HG03571 (cell line): ENCODE measurements at regions not wholly inside any gene's neighbourhood (a gene's known extent, or its start where the extent isn't known, plus 50 kb on each side); places are given as distances from the start of the nearest gene placed in this dataset.

ENCODE experiments used
- ATAC-seq: cut with Tn5 transposase; IDR thresholded peaks from one replicate; pipeline ENCODE4 v1.9.1; 2021; ENCODE audit not compliant: unreplicated experiment

- no peak for ATAC-seq
These were observed 2314.1 kb downstream of the LRRC4C start for GRCh38 chr11:39145346-39145745.

DNA sequence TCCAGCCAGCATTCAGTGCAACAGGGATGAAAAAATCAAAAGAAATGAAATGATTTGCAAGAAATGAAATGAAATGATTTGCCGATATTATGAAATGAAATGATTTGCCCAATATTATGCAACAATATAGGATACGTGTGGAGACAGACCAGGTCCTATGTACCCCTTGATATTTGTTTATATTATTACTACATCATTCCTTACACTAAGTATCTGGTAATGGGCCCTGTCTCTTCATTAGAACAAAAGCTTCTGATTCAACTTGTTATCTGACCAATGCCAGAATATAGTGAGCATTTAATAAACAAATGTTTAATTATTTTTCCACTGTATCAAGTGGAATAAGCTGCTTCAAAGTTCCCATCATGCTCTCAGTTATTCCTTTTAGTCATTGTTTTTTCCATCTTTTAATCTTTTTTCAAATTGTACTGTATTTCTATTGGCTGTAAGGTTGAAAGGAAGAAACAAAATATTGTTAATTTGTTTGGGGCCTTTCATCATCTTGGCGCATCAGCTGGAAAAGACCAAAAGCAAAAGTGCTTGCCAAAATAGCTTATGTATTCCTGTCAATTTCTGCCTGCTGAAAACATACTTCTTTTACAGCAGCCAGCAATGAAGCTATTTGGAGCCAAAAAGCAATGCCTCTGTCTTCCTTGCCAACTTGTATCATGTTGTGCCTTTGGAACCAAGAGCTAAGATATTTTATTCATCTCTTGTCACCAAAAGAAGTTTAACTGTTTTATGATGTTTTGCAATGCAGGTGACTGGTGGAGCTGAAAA lies 2314.9 kb downstream of the LRRC4C start:
- no peak for ATAC-seq

- no peak for ATAC-seq
These were observed 2319.9 kb downstream of the LRRC4C start for GRCh38 chr11:39139581-39139980.

DNA sequence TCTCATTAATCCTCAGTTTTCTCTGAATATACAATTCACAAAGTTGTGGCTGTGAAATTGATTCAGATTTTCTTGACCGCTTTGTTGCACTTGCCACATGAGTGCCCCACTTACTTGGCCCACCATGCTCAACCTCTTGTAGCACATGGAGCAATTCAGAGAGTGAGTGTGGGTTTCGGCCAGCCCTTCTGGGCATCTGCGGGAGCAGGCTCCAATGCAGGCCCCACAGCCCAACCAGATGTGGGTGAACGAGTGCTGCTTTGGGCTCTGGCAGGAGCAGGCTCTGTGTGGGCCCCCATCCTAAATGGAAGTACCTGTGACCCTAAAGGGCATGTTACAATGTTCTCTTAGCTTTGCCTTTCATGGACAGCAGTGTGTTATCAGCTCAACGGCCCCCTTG lies 2338.6 kb downstream of the LRRC4C start:
- no peak for ATAC-seq

DNA sequence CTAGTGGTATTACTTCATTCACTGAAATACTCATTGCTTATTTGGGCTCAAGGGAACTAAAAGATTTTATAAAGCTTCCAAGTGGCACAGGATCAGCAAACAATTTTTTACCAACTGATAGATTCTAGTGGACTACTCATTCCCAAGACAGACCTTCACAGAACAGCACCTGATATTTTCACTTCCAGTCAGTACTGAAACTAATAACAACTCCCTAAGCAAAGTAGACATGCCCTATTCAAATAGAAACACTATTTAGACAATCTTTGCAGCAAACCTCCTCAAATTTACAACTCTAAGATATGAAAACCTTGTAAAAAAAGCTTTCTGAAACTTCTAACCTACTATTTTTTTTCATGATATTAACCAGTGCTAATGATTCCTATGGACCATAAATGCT lies 2345.8 kb downstream of the LRRC4C start:
- no peak for ATAC-seq

DNA sequence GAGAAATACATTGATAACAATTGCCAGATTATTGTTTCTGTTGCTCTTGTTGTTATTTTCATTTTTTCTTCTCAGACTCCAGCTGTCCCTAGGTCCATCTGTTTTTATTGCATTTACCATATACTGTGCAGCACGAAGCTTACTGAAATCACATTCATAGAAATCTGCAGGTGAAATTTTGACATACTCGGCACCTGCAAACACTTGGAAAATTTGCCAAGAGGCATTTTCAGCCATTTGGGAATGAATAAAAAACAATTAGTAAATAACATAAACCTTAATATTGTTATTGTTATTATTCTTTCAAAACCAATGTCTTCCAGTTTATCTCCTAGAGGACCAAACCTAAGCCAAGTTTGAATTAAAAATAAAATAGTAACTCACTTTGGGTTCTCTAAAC lies 2357.2 kb downstream of the LRRC4C start:
- ATAC-seq = no peak

DNA sequence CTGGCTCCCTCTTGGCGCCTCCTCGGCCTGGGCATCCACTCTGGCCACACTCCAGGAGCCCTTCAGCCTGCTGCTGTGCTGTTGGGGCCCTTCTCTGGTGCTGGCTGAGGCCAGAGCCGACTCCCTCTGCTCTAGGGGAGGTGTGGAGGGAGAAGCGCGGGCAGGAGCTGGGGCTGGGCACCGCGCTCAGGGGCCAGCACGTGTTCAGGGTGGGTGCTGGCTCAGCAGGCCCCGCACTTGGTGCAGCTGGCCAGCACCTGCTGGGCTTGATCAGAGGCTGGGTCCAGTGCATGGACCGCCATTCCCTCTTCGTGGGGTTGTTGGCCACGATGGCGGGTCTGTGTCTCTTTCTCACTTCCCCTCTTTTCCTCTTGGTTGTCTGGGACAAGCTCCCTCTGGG lies 2381.0 kb downstream of the LRRC4C start:
- no peak for ATAC-seq

GRCh38 chr11:39037611-39038010 lies 2421.8 kb downstream of the LRRC4C start:
- no peak for ATAC-seq

DNA sequence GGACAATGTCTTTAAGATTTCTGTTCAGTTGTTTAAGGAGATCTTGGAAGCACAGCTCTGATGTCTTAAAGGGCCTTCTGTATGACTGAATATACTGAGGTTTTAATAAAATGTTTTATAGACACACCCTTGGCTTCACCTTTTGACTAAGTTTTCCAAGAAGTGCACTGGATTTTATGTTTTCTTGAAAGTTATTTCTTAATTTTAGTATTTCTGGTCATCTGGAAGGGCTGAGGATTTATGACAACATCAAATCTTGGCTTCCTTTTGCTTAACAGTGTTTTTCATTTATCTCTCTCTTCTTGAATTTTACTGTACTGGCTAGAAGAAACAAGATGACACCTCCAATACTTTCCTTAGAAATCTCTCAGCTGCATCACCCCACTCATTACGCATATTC lies 2423.4 kb downstream of the LRRC4C start:
- no peak for ATAC-seq

GRCh38 chr11:39021539-39021938 lies 2423.5 kb upstream of the RAG2 start:
- ATAC-seq = no peak

- ATAC-seq = no peak
These were observed 2413.8 kb upstream of the RAG2 start for GRCh38 chr11:39011797-39012196.

DNA sequence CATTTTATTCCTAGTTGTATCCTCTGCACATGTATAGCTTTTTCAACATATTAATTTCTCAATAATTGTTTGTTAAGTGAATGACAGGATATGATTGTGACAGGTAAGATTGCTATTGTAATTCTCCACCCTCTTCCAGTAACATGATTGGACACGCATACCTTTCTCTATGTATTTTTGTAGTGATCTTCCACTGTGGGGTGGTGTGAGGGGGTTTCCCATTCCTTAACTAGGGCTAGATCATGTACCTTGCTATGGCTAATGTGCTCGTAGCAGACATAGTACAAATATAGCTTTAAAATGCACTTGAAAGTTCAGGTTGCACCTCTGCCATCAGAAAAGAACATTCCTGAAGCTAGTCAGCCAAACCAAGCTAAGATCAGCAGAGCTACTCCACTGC lies 2392.8 kb upstream of the RAG2 start:
- no peak for ATAC-seq

GRCh38 chr11:38990139-38990538 lies 2392.1 kb upstream of the RAG2 start:
- no peak for ATAC-seq

DNA sequence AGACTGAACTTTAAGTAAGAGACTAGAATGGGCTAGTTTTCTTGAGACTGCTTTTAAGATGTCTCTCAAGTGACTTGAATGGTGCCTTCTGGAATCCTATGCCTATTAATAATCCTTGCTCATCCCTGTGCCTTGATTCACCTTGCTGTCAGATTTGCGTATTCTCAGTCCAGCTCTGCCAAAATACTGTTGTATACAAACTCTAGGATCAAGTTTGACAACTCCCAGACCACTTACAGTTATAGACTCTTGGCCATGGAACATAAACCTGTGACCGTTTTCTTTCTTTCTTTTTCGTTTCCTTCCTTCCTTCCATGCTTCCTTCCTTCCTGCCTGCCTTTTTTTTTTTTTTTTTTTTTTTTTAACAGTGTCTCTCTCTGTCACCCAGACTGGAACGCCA lies 2390.9 kb upstream of the RAG2 start:
- ATAC-seq = no peak

GRCh38 chr11:38972220-38972619 lies 2374.2 kb upstream of the RAG2 start:
- no peak for ATAC-seq

DNA sequence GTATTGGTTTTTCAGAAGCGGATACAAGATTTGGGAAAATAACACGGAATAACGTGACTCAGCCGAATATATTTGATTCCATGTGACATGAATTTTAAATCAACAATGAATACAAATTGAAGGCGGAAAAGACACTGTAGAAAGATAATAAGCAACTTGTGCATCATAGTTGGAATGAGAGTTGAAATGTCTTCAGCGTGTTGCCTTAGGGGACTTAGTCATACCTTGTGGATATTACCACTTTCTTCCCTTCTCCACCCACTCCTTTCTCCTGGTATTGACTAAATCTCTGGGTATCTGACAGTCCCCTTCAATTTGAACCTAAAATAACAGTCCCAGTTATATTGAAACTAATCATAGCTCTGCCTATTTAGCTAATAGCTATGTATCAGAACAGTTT lies 2373.1 kb upstream of the RAG2 start:
- ATAC-seq = no peak

DNA sequence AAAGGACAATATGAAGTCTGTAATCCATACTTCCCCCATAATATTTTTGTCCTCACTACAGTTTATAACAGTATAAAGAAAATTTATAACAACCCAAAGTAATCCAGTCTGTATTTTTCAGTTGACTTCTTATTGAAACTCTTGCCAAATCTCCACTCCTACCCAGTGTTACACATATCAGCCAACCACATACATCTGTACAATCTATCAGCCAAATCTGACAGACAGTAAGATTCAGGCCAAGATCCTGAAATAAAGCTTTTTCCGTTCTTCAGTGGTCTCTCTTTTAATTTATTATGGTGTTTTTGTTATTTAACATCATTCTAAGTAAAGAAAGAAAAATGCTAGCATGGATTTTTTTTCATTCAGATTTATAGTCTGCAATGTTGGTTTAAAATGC lies 2370.9 kb upstream of the RAG2 start:
- ATAC-seq = no peak

DNA sequence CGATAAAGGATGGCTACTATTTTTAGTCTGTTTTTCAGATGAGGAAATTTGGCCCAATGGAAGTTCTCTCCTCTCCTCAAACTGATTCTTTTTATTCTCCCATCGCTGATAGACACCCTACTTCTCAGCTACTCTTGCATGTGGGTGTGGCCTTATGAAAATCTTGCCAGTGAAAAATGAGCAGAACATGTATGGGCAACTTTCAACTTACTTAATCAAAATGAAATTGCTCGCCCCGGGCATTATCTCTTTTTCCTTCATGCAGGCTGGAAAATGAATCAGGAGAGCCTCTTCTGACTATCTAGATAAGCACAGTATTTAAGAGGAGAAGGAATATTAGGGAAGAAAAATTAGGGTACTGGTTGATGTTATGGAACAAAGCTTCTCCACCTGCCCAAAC lies 2354.7 kb upstream of the RAG2 start:
- ATAC-seq = no peak

- ATAC-seq = no peak
These were observed 2352.8 kb upstream of the RAG2 start for GRCh38 chr11:38950867-38951266.

DNA sequence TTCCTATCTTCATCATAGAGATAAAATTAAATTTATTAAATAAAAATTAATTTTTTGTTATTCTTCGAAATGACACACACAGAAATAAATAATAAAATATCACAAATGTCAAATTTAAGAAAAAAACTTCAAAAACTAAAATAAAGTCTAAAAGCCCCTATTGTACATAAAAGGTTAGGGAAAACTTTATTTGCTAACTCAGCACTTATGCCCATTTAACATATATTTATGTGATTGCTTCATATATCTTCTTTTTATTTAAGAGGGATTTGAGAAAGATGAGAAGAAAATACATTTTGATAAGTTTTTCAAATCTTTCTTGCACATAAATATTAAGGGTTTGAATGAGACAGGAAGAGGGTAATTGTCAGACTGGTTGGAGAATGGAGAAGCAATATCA lies 2350.4 kb upstream of the RAG2 start:
- ATAC-seq = no peak

GRCh38 chr11:38937709-38938108 lies 2339.7 kb upstream of the RAG2 start:
- no peak for ATAC-seq

DNA sequence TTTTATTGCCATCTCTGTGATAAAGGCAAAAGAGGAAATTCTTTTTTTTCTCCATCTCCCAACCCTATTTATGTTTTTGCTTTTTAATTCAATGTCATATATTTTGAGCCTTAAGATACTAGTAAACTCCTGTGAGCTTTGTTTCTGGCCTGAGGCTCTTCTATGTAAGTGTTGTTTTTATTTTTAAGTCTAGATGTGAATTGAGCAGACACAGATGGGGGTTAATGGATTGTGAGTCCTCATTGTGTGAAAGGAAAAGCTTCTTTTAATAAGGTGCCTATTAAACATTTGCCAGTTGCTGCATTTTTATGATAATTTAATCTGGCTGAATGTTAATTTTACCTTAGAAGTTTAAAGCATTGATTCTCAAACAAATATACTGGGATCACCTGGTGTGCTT lies 2337.9 kb upstream of the RAG2 start:
- no peak for ATAC-seq

DNA sequence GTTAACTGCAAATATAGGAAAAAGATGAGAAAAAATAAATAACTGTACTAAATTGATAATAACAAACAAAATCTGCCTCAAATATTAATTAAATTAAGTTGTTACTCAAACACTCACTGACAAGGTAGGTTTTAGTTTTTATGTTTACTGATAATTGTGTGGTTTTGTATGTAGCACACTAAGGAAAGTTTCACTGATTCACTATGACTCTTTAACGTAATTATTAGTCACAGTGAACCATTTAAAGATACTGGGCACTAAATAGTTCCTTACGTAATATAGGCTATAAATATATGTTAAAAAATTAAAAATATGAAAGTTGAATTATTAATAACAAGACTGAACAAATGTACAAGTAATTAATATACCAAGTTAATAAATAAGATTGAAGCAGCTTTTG lies 2330.0 kb upstream of the RAG2 start:
- ATAC-seq = no peak
